ENCODE measurements at regions not wholly inside any gene's neighbourhood (a gene's known extent, or its start where the extent isn't known, plus 50 kb on each side); places are given as distances from the start of the nearest gene placed in this dataset.

- no peak for DNase-seq (ENCODE audit: low spot score in 2 of 2)
- no peak for TF ChIP-seq POLR2A (IDR thresholded peaks at IDR 0.05)
- intact Hi-C loops (cut with DNase I; ENCODE audit: low total_unique reads) = no loop called here
- 82 to 85% methylated on average over 17 of the region's 17 CpGs for WGBS, 2 donors
- no peak overlapping the region for H3K4me3 ChIP-seq (ENCODE audit: low read depth, poor library complexity, severe bottlenecking)
Measured at GRCh38 chr13:31036731-31037695, 104.6 kb downstream of the TEX26 start.

DNA sequence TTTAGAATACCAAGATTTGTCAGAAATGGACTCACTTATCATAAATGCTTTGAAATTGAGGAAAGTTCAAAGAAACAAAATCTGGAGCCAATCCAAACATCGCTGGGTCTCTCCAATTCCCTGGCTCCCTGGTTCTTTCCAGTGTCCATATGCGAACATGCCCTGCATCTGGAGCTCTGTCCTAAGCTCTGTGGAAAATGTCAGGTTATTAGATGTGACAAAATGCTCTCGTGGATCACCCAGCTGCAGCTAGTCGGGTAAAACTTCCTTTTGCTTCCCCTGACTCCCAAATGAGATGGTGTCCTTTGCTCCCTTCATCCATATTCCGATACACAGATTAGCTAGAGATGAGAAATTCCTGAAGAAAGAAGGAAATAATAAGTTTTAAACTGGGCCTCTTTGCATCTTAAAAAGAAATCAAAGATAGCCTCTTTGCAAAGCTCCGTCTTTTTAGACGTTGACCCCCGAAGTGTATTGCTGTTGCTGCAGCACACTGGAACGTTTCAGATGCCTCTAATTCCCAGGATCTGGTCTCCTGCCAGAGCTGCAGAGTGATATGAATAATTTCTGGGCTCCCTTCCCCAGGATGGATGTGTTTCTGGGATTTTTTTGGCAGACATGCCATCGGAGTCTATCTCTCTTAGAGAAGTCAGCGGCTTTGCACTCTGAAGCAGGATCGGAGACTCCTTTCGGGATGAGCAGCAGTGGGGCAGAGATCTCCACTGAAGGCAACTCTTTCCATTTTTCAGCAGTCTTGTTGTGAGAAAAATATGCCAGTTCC is 102.9 kb downstream of the TEX26 start:
- TF ChIP-seq, protein P1, sequence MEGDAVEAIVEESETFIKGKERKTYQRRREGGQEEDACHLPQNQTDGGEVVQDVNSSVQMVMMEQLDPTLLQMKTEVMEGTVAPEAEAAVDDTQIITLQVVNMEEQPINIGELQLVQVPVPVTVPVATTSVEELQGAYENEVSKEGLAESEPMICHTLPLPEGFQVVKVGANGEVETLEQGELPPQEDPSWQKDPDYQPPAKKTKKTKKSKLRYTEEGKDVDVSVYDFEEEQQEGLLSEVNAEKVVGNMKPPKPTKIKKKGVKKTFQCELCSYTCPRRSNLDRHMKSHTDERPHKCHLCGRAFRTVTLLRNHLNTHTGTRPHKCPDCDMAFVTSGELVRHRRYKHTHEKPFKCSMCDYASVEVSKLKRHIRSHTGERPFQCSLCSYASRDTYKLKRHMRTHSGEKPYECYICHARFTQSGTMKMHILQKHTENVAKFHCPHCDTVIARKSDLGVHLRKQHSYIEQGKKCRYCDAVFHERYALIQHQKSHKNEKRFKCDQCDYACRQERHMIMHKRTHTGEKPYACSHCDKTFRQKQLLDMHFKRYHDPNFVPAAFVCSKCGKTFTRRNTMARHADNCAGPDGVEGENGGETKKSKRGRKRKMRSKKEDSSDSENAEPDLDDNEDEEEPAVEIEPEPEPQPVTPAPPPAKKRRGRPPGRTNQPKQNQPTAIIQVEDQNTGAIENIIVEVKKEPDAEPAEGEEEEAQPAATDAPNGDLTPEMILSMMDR (IDR thresholded peaks at IDR 0.05) = no peak
- no peak for TF ChIP-seq POLR2A (IDR thresholded peaks at IDR 0.05)
- WGBS, 2 donors = 32 to 49% methylated on average over 12 to 13 of the region's 13 CpGs
- no peak for DNase-seq (ENCODE audit: low spot score in 2 of 2)

DNA sequence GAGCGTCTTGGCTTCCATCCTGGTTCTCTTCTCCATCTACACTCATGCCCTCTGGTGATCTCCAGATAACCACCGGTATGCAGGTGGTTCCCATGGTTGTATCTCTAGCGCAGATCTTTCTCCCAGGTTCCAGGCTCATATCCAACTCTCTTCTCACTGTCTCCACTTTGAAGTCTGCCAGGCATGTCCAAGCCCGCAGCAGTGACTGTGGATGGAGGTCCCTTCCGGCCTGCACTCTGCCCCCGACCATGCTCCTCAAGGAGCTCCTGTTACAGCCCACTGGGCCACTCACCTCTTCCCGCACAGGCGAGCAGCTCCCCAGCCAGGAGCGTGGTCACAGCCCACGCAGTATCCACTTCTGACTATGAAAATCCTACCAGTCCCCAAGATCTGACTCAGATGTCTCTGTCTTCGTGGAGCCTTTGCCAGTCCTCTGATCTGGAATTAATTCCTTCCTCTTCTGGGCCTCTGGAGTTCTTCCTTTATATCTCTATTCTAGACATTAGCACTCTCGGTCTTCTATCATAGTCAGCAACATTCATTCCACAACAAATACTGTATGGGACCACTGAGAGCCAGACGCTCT is 100.2 kb downstream of the TEX26 start:
- WGBS, 2 donors = 45 to 47% methylated on average over 13 of the region's 13 CpGs
- DNase-seq (ENCODE audit: low spot score in 2 of 2) = peak in 1 of 2 donors; percentile 84
- TF ChIP-seq, protein P1 (IDR thresholded peaks at IDR 0.05) = no peak
- no peak for TF ChIP-seq POLR2A (IDR thresholded peaks at IDR 0.05)
- intact Hi-C loops (cut with DNase I; ENCODE audit: low total_unique reads) = no loop called here
- H3K4me3 ChIP-seq (ENCODE audit: low read depth, poor library complexity, severe bottlenecking) = no peak overlapping the region

More for the DNA sequence above, 102.9 kb downstream of the TEX26 start:
- no peak overlapping the region for H3K4me3 ChIP-seq (ENCODE audit: low read depth, poor library complexity, severe bottlenecking)
- intact Hi-C loops (cut with DNase I; ENCODE audit: low total_unique reads) = no loop called here

- 91% methylated on average over 6 of the region's 6 CpGs for WGBS, 2 donors
- DNase-seq (ENCODE audit: low spot score in 2 of 2) = no peak
- TF ChIP-seq POLR2A (IDR thresholded peaks at IDR 0.05) = no peak
- TF ChIP-seq, protein P1 (IDR thresholded peaks at IDR 0.05) = no peak
- intact Hi-C loops (cut with DNase I; ENCODE audit: low total_unique reads) = no loop called here
- H3K4me3 ChIP-seq (ENCODE audit: low read depth, poor library complexity, severe bottlenecking) = no peak overlapping the region
Measured at GRCh38 chr13:31031482-31031881, 99.0 kb downstream of the TEX26 start.

GRCh38 chr13:31029102-31029501 is 96.6 kb downstream of the TEX26 start:
- H3K4me3 ChIP-seq (ENCODE audit: low read depth, poor library complexity, severe bottlenecking) = no peak overlapping the region
- no peak for DNase-seq (ENCODE audit: low spot score in 2 of 2)
- 65 to 83% methylated on average over 8 of the region's 8 CpGs for WGBS, 2 donors
- TF ChIP-seq, protein P1 (IDR thresholded peaks at IDR 0.05) = no peak
- no peak for TF ChIP-seq POLR2A (IDR thresholded peaks at IDR 0.05)
- intact Hi-C loops (cut with DNase I; ENCODE audit: low total_unique reads) = no loop called here

DNA sequence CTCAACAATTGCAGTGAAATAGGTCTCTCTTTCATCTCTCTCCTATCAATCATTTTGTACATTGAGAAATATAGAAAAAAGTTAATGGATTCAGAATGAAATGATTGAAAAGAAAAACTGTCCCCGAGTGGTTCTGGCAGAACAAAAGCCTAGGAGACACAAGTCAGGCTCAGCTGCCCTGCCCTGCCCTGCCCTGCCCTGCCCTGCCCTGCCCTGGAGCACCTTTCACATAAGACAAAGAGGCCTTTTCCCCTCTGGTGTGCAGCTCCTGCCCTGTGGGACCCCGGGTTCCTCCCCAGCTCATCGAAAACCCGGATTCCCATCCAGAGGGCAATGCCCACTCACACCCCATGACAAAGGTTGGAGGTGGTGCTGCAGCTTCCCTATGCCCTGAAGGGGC is 94.7 kb downstream of the TEX26 start:
- DNase-seq (ENCODE audit: low spot score in 2 of 2) = no peak
- H3K4me3 ChIP-seq (ENCODE audit: low read depth, poor library complexity, severe bottlenecking) = no peak overlapping the region
- 60 to 64% methylated on average over 2 to 4 of the region's 4 CpGs for WGBS, 2 donors
- TF ChIP-seq, protein P1 (IDR thresholded peaks at IDR 0.05) = no peak
- no peak for TF ChIP-seq POLR2A (IDR thresholded peaks at IDR 0.05)
- intact Hi-C loops (cut with DNase I; ENCODE audit: low total_unique reads) = no loop called here

Measured in lower leg skin (tissue), 4 donors.